GM08714 (cell line): ENCODE measurements at regions not wholly inside any gene's neighbourhood (a gene's known extent, or its start where the extent isn't known, plus 50 kb on each side); places are given as distances from the start of the nearest gene placed in this dataset.

Experiments
- H3K4me3 ChIP-seq: fragments of 200-500 bp; sonication (Bioruptor generic); 2 replicates; pipeline ENCODE4 v1.5.1; 2014; ENCODE audit warnings: mild to moderate bottlenecking, low read length, inconsistent platforms
- ZNF274 ChIP-seq: IDR thresholded peaks from 2 replicates; pipeline ENCODE4 v1.6.1; 2012; ENCODE audit warnings: mild to moderate bottlenecking, low read depth, low read length

DNA sequence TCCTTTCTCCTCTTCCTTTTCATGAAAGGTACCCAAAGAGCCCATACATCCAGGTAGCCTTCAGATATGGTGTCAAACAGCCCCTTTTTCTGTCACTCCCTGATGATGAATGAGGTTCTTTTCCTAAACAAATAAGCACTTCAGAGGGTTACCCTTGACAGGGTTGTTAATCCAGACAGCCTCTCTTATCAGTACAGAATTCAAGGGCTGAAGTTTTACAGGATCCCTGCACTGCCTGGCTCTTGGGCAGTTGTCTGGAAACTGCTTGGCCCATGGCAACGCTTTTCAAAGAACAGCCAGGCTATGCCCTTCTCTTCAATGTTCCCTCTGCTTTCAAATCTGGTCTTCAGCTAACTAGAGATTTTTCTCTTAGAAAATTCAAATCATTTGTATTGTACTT is 352.6 kb upstream of the FAM241A start:
- no peak for TF ChIP-seq ZNF274

DNA sequence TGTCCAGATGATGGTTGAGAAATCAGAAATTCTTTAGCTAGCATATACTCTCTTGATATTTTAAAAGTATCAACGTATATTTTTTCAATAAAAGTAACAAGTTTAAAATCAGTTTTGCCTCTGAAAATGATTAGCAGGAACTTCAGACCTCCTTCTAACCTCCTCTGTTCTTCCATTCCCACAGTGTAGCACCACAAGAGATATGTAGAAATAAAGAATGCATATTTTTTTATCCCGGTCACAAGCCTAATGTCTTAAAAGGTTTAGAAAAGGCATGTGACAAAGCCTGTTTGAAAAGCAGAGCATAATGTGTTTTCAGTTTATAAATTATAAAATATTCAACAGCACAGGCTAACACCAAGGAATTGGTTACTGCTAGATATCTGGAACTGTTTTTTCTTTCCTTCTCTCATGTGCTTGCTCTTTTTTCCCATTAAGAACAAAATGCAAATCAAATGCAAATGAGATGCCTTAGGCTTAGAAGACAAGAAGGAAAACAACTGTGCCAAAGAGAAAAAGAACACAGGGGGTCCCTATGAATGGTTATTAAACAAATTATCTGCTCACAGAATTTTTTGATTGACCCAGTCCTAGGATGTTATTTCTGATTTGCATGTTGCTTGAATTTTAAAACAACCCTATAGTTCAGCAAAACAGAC is 351.7 kb upstream of the FAM241A start:
- TF ChIP-seq ZNF274 = no peak
- no peak overlapping the region for H3K4me3 ChIP-seq

More for the DNA sequence above, 352.6 kb upstream of the FAM241A start:
- no peak overlapping the region for H3K4me3 ChIP-seq

DNA sequence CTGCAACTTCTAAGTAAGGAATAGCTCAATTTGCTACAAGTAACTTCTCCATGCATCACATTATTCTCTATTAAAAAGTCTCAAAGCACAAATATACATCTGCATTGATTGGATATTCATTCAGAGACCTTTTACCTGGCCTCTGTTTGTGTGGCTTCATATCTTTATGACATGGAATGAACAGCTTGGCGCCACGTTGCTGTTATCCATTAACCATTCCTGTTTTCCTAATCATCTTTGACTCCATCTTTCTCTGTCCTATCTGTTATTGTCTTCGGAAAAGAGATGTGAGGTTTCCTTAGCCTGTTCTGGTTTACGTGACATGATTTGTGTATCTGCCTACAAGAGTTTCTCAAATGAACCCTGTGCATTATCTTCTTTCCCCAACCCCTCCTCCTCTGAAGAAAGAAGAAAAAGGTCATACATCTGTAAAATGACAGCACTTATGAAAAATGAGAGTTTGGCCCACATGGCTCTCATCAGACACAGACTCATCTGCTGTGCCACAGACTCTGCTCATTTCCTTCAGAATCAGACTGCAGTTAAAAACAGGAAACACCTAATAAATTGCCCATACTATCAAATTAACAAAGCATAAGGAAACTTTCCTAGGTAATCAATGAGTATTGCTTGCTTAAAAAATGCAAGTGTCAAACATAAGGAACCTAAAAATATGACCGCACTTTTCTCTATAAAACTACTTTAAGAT is 347.6 kb upstream of the FAM241A start:
- TF ChIP-seq ZNF274 = no peak
- no peak overlapping the region for H3K4me3 ChIP-seq

DNA sequence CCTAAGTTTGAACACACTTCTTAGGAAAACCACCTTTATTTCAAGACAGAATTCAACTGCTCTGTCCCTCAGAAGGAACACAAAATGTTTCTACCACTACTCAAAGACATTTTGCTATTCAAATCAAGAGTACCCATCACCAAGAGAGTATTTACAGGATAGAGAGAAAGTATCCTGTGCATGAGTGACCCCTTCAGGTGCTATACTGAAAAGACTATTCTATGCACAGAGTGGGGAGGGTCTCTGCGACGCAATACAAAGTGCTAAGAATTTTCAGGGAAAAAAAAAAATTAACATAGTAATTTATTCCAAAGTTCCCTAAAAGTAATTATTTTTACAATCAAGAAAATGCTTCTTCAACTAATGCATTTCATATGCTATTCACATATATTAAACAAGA is 346.4 kb upstream of the FAM241A start:
- TF ChIP-seq ZNF274 = no peak
- H3K4me3 ChIP-seq = no peak overlapping the region

DNA sequence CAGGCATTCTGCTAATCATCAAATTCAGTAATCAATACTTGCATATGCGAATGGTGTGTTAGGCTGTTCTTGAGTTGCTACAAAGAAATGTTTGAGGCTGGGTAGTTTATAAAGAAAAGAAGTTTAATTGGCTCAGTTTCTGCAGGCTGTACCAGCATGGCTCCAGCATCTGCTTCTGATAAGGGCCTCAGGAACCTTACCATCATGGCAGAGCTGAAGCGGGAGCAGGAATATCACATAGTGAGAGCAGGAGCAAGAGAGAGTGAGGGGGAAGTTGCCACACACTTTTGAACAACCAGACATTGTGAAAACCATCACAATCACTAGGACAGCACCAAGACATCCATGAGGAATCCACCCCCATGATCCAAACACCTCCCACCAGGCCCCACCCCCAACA is 344.7 kb upstream of the FAM241A start:
- H3K4me3 ChIP-seq = no peak overlapping the region
- TF ChIP-seq ZNF274 = no peak

DNA sequence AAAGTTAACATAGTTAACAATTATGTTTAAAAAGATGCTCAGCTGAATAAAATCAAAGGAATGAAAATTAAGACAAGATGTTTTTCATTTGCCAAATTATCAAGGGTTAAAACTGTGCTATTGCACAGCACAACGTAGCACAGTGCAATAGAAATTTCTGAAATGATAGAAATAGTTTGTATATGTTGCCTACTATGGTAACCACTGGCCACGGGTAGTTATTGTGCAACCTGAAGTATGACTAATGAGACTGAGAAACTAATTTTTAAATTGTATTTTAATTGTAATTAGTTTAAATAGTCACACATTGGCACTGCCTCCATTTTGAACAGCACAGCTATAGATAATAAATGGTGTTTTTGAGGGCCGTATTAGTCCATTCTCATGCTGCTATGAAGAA is 343.1 kb upstream of the FAM241A start:
- no peak overlapping the region for H3K4me3 ChIP-seq
- TF ChIP-seq ZNF274 = no peak

DNA sequence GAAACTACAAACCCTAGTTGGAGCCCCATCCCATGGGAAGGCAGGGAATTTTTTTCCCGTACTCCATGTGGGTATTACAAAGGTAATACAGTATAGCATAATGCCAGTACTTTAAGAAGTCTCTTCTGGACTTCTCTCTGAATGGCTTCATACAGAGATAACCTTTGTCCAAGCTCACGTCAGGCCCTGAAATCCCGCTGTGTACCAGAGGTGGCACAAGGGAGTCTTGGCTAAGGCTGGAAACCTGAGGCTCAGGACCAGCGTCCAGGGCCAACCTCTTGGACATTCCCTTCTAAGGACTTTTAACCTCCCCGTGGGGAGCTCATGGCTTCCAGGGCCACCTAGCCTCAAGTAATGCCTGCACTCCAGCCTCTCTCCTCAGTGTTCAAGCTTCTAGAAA is 338.9 kb upstream of the FAM241A start:
- TF ChIP-seq ZNF274 = no peak
- no peak overlapping the region for H3K4me3 ChIP-seq

DNA sequence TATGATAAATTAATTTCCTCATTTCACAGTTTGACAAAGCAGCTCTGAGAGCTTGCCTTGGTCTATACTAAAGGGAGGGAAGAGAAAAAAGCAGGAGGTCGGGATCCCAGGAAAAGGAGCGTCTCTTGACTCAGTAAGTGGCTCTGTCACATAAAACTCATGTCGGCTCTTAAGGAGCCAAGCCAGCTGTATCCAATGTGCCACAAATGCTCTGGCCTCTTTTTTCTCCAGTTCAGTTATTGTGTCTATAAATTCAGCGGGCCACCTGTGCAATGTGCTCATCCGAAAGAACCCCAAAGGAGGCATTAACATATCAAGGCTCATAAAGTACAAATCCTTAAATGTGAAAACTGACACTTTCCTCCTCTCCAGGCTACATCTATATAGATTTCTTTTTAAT is 337.7 kb upstream of the FAM241A start:
- H3K4me3 ChIP-seq = no peak overlapping the region
- no peak for TF ChIP-seq ZNF274

DNA sequence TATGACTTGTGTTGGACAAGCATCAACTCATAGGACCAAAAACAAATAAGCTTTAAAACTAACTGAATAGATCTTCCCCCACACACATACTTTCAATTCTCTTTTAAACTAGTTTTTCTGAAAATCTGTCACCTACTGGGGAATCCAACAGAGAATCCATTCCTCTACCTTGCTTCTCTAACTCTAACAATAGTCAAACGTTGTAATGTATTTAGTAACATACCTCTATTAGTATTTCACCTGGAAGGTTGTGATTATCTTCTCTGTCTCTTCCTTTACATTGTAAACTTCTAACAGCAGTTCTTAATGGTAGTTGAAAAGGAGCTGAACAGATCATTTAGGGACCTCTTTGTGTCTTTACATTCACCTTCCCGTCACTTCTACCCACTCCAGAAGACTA is 337.1 kb upstream of the FAM241A start:
- TF ChIP-seq ZNF274 = no peak
- H3K4me3 ChIP-seq = no peak overlapping the region

DNA sequence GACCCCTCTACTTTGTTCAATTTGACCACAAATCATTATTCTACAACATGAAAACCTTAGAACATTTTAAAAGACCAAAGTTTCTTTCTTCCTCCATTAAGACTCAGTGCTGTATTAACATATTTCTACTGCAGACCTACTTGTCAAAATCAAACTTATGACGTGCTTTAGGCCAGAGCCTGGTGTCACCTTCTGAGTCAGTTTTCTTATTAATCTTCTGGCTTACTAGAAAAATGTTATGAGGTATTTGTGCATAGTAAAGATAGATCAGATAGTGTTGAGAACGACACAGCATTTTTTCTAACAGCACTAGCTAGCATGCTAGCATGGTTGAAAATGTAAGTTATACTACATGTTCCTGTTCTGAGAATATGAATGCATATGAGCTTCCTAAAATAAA is 333.6 kb upstream of the FAM241A start:
- H3K4me3 ChIP-seq = no peak overlapping the region
- TF ChIP-seq ZNF274 = no peak

DNA sequence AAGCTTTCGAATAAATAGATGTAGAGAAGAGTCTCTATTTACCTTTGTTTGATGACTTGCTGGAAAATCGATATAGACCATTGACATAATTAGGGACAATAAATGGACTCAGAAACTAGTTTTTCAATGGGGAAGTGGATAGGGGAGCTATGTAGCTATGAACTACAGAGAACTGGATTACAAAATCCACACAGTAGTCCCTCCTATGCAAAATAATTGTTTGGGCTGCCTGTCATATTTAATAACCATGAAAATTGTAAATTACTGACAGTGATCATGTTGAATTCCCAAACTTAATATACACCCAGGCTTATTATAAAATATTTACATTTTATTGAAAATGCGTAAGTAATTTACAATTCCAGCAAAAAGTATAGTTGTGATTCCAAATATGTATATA is 333.1 kb upstream of the FAM241A start:
- no peak overlapping the region for H3K4me3 ChIP-seq
- no peak for TF ChIP-seq ZNF274

DNA sequence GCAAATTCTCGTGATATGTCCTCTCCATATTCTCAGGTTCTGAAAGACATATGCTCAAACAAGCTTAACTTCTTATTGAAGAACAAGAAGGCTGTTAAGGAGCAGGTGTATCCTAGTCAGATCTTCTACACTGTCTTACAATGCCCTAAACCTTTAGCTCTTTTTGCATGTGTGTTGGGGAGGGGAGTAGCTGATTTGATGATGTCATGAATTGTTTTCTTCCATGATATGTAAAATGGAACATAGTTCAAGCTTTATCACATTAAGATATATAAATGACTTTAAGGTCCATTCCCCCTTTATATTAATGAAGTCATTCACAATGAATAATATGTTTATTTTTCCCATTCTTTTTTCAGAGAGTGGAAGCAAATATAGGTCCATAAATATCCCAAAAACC is 332.5 kb upstream of the FAM241A start:
- H3K4me3 ChIP-seq = no peak overlapping the region
- no peak for TF ChIP-seq ZNF274

DNA sequence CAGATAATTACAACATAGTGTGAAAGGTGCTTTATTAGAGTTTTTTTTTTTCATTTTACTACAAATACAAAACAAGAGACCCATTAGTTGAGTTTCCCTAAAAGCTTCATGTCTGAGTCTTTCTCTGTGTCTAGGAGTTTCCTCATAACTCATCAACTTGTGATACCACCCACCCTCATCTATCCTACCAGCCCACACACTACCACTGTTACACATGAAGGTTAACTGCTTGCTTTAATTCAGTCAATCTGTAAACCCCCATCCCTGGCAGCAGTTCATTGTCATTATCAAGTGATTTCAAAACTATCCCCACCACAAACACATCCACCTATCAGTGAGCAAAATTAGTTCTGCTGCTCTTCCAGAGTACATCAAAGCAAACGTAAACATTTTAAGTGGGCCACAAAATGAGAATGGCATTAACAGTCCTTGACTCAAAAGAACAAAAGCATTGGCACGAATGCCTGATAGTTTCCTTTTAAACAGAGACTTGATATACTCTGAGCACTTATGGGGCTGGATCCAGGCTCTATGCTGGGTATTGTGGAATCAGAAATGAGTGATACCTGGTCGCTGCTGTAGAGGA is 331.6 kb upstream of the FAM241A start:
- TF ChIP-seq ZNF274 = no peak
- no peak overlapping the region for H3K4me3 ChIP-seq

DNA sequence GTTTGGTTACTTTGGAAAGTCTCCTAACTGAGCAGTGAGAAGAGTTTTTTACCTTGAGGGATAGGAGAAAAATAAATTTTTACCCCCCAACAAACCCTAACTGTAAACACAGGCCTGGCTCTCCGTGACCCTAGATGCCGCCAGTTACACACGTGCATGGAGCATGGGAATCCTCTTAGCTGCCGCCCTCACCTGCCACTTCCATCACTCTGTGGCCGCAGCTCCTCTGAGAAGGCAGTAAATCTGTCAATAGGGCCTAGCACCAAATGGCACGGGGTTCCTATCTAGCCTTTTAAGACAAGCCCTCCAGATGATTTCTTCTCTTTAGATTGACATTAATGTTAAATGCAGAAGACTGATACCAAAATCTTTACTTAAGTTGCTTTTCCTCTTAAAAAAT is 330.3 kb upstream of the FAM241A start:
- no peak for TF ChIP-seq ZNF274
- H3K4me3 ChIP-seq = no peak overlapping the region

DNA sequence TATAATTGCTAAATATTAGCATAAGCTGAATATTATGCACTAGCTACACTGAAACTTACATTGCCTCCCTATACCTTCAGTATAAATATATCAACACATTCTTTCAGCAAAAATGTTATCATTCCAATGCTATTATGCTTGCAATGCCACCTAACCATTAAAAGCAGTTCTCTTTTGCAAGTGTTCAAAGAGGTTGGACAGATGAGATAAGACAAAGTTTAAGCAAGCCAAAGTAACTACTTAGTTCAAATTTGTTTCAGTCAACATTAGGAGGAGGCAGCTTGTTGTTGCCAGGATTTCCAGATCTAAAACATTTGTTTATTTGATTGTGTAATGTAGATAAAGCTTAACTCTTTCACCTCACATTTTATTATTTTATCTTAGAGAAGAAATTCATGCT is 323.9 kb upstream of the FAM241A start:
- H3K4me3 ChIP-seq = no peak overlapping the region
- TF ChIP-seq ZNF274 = no peak
